Inferior parietal cortex (tissue), 1 donor: ENCODE measurements at regions not wholly inside any gene's neighbourhood (a gene's known extent, or its start where the extent isn't known, plus 50 kb on each side); places are given as distances from the start of the nearest gene placed in this dataset.
A peak's percentile ranks its signal among the peaks of the same experiment; 100 is the strongest.

Experiments used
- DNase-seq: peaks from one replicate; pipeline ENCODE4 v3.0.0-alpha.2; 2016; ENCODE audit errors: extremely low spot score

DNA sequence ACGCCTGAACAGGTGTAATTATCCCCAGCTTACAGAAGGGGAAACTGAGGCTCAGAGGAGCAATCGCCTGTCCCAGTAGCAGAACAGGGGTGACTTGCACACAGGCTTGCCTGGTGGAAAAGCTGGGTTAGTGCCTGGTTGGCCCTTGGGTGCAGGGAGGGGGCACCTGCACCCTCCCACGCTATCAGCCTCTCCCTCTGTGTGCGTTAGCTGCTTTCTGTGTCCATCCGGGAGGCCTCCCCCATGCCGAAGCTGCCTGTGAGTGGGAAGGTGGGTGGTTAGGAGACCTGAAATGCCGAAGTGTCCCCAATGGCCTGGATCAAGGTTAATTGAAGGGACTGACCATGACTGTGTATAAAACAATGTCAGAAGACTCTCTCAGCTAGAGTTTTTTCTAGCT lies 295.0 kb downstream of the ZNF536 start:
- DNase-seq, result no peak

DNA sequence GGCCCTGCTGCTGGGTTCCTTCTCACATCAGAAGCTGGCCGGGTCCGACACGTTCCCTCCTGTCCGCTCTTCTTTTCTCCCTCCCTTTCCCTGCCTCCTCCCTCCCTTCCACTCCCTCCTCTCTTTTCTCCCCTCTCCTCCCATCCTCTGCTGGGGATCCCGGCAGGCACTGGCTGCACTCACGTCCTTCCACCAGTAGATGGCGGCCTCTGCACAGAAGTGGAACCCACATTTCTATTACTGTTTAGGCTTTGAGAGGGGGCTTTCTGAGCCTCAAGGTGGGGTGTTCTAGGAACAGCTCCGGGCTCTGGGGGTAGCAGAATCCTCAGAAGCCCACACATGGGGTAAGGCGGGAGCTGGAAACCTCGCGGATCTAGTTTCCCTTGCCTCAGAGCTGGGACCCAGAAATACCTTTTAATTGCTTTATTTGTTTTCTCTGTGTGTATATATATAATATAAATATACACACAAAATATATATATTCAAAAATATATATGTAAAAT lies 294.2 kb downstream of the ZNF536 start:
- DNase-seq, result peak; percentile 71

DNA sequence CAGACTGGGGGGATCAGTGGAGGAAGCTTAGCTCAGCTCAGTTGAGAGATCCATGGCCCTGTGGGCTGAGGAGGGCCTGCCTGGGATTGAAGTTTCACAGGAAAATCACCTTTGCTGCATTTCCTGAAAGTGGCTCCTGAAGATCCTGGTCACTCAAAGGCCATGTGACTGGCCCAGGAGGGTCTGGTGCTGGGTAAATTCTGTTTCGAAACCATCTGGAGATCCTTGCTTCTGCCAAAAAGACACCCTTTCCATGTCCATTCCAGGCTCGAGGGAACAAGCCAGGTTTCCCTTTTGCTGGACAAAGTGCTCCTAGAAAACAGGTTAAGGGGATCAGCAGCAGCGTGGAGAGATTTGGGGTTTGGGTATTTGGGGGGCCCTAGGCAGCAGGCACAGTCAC lies 293.3 kb downstream of the ZNF536 start:
- DNase-seq, result no peak

DNA sequence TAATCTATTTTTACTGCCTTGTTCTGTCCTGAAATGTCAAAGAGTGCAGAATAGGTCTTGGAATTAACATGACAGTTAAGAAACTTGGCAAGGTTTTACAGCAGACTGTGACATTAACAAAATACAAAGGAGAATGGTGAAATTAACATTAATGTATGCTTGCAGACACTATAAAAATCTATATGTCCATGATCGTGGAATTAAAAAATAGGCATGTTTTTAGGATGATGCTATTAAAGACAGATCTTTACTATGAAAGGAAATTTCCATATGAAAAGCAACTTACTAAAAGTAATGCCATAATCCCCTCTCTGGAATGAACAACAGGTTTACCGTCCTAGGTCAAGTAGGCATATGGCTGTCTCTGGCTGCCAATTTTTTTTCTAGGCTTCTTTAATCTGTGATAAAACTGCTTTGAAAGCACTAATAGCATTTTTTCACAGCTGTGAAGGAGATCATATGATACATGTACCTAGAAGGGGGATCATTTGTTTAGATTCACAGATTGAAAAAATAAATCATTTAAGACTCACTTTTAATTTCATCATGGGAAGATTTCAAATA lies 291.5 kb downstream of the ZNF536 start:
- no peak for DNase-seq

DNA sequence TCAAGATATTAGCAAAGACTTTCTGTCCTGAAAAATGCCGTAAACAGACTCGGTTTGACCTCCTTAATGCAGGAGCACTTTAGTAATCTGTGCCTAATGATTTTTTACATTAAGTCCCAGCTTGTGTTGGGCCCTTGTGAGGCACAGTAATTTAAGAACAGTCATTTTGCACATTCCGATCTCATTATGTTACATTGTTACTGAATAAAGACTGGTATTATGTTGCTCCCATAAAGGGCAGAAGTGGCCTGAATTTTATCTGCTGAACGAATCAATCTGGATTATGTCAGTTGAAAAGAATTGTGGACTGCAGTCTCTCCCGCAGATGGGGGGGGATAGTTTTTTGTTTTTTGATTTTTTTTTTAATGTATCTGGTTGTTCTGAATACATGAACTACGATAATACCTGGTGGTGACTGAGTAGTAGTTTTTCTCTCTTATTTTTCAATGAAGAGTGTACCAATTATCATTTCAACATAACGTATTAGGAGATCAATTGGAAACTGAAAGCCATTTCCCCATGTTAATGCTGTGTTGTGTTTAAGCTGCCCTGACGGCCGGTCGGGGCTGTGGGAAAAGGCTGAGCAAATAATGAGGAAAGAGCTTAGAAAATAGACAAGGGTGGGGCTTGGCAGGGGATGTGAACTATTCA lies 290.2 kb downstream of the ZNF536 start:
- DNase-seq, result no peak

DNA sequence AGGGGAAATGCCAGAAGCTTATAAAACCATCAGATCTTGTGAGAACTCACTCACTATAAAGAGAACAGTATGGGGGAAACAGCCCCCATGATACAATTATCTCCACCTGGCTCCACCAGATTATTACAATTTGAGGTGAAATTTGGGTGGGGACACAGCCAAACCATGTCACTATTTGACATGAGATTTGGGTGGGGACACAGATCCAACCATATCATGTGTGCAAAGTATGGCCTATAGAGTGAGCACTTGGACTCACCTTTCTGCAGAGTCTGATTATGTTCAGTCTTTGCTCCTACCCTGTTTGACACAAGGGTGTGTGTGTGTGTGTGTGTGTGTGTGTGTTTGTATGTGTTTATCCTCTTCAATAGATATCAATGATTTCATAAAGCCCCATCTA lies 287.5 kb downstream of the ZNF536 start:
- DNase-seq, result no peak

DNA sequence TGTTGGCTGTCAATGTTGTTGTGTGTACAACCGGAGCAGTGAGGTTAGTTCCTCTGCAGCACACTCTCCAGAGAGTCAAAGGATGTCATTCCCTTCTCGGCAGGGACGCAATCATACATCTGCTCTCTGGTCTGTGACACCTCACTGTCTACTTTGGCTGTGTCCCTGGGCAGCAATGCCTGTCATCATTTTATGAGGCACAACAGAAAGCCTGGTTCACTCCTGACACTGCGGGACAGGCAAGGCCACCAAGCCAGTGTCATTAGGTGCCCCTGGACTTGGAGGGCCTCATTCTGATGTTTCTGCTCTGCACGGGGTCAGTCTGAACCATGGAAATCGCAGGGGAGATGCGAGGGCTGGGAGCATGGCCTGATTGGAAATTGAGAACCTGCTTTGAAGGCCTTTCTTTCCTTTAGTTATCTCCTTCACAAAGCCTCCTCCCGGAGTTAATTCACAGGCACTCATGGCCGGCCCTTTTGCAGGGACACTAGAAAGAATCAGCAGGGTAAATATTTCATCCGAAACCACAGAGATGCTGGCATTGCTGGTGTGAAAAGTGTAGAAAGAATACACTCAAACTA lies 284.4 kb downstream of the ZNF536 start:
- no peak for DNase-seq

DNA sequence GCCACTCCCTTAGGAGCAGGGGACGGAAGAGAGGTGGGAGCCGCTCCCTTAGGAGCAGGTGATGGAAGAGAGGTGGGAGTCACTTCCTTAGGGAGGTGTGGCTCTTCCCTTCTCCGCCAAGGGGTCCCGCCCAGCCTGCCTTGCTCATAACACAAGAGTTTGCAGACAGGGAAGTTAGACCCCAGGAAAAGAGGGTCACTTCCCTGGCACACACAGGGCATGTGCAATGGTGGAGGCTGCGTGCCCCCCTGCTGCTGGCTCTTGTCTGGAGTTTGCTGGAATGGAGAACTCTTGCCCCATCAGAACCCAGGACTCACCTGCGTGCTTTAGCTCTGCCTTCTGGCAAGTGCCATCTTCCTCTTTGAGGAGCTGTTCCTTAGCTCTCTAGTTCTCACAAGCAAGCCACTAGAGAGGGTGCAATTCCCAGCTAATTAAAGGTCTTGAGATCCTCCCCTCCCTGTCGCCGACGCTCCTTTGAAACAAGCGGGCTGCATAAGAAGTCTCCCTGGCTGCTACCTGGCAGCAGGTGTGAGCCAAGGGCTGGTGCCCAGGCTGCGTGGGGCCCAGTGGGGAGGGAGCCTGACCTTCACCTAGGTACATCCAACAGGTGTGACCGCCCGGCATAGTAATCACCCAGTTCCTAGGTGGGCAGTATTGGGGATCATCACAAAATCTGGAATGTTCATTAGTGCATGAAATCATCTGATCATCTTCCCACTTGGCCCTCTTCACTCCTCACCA lies 281.6 kb downstream of the ZNF536 start:
- DNase-seq, result no peak

DNA sequence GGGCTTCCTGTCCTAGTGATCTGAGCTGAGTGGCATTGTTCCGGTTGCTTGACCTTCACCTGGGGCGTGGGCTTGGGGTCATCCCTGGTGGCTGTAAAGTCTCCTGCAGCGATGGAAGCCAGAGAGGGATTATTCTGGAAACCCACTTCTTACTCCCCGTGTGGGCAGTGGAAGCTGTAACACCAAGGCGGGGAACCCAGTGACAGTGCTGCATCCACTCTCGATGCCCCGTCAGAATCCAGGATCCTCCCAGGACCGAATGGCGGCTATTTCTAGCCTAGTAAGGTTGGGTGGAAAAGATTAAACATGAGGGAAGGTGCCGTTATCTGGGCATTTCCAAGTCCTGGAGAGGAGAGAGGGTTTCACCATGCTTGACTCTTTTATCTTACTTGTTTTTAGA lies 280.6 kb downstream of the ZNF536 start:
- DNase-seq, result no peak

DNA sequence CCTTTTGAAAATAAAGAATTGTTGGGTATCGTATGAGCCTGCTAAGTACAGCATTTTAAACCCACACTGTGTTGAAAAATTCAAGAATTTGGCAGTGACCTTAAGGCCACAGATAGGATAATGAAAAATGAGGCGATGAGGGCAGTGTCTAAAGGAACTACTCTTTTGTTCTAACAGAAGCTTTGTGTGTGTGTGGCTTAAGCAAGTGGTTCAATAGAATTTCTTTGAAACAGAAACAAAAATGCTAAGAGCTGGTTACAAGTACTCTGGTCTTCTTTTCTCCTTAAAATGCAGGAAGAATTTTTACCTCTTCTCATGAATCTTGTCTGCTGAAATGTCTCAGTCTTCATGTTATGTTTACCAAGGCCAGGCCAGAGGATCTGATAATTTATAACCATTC lies 279.5 kb downstream of the ZNF536 start:
- DNase-seq, result no peak

DNA sequence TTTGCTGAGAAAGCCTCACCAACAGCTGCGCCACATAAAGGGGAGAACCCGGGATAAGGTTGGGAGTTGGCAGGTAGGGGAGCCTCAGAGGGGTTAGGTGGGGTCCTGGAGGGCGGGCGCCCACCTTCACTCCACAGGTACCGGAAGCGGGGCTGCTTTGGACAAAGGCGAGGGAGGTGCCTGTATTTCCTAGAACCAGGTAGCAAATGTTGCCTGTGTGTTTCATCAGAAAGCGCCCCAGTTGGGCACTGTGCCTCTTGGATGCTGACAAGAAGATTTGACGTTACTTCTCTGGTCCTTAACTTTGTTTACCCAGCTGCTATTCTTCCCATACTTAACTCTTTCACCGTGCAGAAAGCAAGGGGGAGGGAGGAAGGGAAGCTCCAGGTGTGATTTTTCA lies 278.9 kb downstream of the ZNF536 start:
- DNase-seq, result no peak

DNA sequence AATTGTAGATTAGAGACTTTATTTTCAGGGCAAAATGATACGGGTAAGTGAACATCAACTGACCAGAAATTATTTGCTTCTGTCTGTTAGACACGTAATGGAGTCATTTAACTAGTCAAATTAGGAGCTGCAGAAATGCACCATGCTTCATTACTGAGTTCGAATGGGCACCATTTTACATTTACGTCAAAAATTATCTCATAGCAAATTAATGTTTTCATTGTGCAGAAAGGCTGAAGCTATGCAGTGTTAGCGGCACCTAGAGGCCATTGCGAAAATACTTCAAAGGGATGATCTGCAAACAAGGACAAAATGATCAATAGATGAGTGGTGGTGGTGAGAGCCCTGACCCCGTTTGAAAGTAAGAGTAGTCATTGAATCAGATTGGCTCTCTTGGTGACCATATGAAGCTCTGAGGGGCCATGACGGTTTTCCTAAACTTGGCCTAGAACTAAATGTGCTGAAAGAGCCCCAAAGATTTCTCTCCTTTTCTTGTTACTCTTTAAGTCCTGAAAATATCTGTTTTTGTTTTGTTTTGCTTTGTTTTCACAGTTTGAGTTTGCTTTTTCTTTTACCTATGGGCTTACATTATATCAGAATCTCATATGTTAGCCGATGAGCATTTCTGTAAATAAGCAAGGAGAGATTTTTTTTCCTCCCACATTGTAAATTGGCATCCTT lies 277.9 kb downstream of the ZNF536 start:
- peak; percentile 83 for DNase-seq

DNA sequence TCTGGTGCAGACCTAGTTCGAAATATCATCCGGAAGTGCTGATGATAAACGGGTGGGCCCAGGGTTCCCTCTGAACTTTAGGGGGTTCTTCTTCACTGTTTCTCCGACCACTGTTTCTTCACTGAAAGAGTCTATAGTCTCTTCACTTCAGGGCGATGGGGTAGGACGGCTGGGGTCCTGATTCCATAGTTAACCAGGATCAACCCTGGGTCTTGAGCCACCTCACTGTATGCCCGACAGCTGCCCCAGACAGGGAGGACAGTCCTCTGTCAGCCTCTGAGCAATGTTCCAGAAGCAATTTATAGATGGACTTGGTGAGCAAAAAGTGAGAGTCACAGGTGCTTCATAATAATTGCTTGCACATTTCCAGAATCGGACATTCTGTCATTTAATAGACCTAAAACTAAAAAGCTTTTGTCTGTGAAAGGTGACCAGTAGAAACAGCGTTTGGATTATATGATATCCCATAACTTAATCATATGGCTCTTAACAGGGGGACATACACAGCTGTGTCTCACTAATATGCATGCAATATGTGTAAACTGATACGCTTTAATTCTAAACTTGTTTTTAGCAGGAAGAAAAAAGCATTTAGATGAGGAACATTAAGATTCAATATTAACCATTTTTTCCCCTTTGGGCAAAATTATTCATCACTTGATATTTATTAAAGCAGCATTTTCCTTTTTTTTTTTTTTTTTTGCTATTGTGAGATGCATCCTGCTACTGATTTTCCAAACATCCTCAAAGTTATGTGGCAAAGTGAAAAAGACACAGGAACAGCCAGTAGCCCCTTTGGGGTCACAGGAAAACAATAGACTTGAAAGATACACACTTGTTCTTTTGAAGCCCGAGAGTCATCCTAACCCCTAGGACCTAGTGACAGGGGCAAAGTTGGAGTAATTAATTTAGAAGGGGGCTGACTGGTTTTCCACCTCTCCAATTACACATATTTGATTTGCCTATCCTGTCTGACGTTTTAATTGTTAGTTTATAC lies 277.0 kb downstream of the ZNF536 start:
- no peak for DNase-seq

DNA sequence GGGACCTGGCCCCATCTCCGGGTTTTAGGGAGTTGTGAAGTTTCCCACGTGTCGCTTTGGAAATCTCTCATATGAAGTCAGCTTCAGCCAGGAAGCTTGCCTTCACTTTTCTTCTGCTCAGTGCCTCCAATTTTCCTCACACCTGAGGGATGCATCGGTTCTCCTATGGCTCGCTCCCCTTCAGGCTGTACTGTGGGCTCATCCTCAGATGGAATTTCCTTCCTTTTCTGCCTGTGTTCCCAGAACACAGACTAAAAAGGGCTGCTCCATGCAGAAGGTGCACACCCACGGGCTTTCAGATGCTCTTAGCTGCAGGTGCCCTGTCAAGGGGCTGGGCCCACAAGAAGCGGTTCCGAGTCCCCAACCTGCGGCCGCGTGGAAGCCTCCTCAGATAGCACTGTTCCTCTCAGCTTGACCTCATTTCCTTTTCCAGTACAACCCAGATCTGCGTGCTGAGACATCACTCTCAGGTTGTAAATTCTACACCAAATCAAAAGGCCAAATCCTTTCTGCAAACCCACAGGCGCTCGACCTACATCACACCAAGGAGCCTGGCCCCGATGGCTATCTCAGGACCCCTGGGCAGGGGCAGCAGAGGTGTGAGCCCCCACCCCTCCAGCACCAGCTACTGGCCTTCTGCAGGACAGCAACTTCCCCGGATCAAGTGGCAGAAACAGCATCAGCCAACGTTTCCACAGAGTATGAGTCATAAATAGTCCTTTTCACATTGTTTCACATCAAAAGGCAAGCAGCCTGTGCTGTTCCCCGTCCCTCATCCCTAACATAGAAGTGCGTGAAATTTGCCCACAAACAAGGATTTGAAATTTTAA lies 275.9 kb downstream of the ZNF536 start:
- DNase-seq, result no peak

DNA sequence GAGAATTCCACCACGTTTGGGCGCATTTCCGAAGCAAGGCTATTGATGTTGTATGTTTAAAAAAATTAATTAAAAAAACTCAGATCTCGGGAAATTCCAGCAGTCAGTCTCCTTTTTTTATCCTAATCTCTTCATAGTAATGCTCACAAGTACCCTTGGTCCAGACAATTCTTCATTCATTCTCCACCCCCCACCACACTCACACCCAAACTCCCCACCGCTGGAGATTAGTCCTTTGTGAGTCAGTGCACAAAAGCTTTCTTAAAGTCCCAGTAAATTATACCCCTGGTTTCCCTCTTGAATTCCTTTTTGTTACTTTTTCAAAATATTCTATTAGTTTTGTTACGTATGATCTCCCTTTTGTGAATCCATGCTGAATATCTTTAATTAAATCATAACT lies 274.6 kb downstream of the ZNF536 start:
- DNase-seq, result no peak

DNA sequence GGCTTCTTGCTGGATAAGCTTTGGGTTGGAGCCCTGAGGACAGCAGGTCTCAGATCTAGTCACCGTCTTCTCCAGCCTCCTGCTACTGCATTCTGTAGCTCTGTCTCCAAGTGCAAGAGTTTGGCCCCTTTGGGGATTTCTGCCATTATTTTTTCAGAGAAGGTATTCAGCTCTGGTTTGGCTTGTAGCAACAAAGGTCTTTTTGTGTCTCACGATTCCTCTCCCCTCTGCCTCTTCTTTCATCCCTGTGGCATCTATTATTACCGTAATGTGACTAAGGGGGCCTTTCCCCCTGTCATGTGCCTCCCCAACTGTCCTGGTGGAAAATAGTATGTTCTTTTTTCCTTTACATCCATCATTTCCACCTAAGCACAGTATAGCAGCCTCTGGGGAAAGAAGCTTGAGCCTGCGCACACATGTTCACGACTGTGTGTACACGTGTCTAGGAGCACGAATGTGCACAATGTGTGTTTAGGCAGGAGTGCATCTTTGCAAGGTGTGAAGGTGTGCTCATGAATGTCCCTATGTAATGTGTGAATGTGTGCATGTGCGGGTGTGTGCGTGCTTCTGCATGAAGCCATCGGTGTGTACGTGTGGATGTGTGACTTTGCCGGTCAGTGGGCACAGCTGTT lies 273.9 kb downstream of the ZNF536 start:
- DNase-seq, result no peak

DNA sequence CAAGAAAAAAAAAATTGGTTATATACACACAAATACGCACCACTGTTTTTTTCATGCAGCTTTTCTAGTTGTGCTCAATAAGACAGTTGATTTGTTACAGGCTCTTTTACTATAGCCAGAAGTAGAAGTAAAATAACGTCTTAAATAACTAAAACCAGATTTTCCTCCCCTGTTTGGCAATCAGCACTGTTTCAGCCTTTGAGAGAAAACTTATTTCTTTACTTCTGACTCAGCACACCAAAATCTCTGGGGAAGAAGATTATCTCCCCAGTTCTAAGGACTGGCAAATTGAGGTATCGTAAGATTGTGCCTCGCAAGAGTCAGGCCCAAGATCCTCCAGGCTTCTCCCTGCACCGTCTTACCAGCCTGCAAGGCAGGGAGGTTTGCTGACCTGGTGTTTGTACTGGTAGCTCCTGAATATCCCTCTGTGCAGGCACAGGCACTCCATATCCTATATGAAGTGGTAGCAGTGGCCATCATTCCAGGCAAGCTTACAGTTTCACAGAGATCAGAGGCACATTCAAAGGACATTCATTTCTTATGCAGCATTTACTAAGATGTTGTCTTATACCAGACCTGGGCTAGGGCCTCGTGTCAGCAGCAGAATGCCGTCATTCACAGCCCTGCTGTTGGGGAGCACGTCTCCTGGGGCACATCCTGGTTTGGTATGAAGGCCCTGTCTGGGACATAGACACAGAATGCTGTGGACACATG lies 268.2 kb downstream of the ZNF536 start:
- DNase-seq, result no peak

DNA sequence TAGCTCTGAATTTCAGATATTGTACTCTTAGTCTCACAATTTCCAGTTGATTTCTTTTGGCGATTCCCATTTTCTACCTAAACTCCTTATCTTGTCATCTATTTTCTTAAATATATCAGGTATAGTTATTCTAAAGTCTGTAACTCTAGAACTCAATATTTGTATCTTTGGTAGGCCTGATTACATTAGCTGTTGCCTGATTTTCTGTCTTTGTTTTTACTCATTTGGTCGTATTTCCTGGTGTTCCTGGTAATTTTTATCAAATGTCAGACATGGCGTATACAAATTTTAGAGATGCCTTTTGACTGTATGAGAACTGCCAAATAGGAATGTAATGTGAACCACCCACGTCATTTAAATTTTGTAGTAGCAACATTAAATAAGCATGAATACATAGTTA lies 266.7 kb downstream of the ZNF536 start:
- DNase-seq, result no peak

DNA sequence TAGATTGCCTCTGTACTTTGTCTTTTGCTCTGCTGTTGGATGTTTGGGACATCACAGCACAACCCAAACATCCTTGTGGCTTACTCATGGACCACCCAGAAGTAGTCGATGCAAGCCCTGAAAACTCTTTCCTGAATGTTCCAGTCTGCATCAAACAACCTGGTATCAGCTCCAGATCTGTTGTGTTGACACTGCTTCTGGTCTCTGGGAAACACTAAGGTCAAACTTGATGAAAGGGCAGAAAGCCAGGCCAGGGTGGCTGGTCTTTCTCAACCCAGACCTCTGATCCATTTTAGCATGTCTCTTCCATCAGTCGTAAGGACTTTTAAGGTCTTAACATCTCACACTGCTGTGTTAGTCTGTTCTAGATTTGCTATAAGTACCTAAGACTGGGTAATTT lies 265.7 kb downstream of the ZNF536 start:
- no peak for DNase-seq
